Lung (tissue), 11 donors: ENCODE measurements at regions not wholly inside any gene's neighbourhood (a gene's known extent, or its start where the extent isn't known, plus 50 kb on each side); places are given as distances from the start of the nearest gene placed in this dataset.

Source experiments
- ATAC-seq: fragments of 200-7000 bp; cut with Tn5 transposase; one replicate; pipeline ENCODE4 v1.9.1; 2020; ENCODE audit warnings: moderate number of reproducible peaks; ENCODE audit not compliant: insufficient read depth, low FRiP score
- DNase-seq, 3 donors: peaks; one replicate each; pipeline ENCODE4 v3.0.0-alpha.2; 2013 to 2017
- H3K27ac ChIP-seq, 2 donors: one replicate each; pipeline ENCODE4 v1.5.1; 2013; ENCODE audit warnings: mild to moderate bottlenecking in 2 of 2, moderate library complexity in 2 of 2, control low read depth in 1 of 2, inconsistent platforms in 1 of 2, low read depth in 1 of 2, low read length in 1 of 2
- H3K27me3 ChIP-seq, 3 donors: one replicate each; pipeline ENCODE4 v1.5.1; 2013; ENCODE audit warnings: low read length in 2 of 3; ENCODE audit not compliant: control insufficient read depth in 3 of 3, insufficient read depth in 3 of 3
- H3K36me3 ChIP-seq, 4 donors: one replicate each; pipeline ENCODE4 v1.5.1; 2013; ENCODE audit warnings: low read length in 4 of 4, mild to moderate bottlenecking in 1 of 4, moderate library complexity in 1 of 4; ENCODE audit not compliant: control insufficient read depth in 4 of 4, insufficient read depth in 4 of 4
- H3K4me1 ChIP-seq, 5 donors: one replicate each; pipeline ENCODE4 v1.5.1; 2013; ENCODE audit warnings: low read length in 5 of 5, mild to moderate bottlenecking in 2 of 5, moderate library complexity in 1 of 5; ENCODE audit not compliant: control insufficient read depth in 5 of 5, insufficient read depth in 5 of 5
- H3K4me3 ChIP-seq: one replicate; pipeline ENCODE4 v1.5.1; 2013; ENCODE audit warnings: mild to moderate bottlenecking, control low read depth, moderate library complexity
- H3K9ac ChIP-seq, 2 donors: one replicate each; pipeline ENCODE4 v1.5.1; 2013; ENCODE audit warnings: low read length in 2 of 2, control low read depth in 1 of 2; ENCODE audit not compliant: insufficient read depth in 1 of 2
- H3K9me3 ChIP-seq, 4 donors: one replicate each; pipeline ENCODE4 v1.5.1; 2013; ENCODE audit warnings: low read length in 3 of 4, mild to moderate bottlenecking in 1 of 4, moderate library complexity in 1 of 4; ENCODE audit not compliant: control insufficient read depth in 4 of 4, insufficient read depth in 3 of 4
- CTCF ChIP-seq: IDR thresholded peaks from 2 replicates; pipeline ENCODE4 v1.5.1; 2012; ENCODE audit warnings: mild to moderate bottlenecking; ENCODE audit errors: control extremely low read depth, extremely low read depth
- WGBS, 2 donors: extraction: QIAGEN DNeasy Blood & Tissue Kit; methylation state at CpG; one replicate each; pipeline ENCODE4 v1.1.7; 2013; 5-methylcytosine and 5-hydroxymethylcytosine counted together
- donor health status: control.
- donor health status: control.
- donor health status: Bipolar disorder and iron deficiency.
- donor health status: healthy.
- donor health status: DM: yes; HTN: yes; CAD: no.

DNA sequence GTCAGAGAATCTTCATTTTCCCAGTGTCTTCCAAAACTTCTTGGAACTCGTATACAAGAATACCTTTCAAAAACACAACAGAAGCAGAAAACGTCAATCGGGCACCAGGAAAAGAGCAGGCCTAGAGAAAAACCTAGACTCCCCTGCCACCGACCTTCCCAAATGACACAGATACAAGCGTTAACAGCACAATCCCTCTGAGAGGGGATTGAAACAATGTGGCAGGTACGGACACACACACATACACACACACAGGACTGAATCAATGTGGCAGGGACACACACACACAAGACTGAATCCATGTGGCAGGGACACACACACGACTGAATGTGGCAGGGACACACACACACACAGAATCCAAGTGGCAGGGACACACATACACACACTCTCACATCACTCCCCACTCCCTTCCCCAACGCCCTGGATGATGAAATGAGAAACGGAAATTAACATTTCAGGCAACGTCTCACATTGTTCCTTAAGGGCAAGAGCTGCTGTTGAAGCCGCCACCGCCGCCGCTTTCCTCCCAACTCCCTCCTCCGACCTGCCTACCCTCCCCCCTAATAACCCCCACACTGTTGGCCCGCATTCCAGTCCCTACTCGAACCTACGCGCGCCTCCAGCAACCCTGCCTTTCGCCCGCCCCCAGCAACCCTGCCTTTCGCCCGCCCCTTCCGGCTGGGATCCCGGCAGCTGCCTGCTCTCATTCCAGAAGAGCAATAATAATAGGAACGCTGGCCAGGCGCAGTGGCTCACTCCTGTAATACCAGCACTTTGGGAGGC, 302.1 kb upstream of the HSFY2 start:
- WGBS, 2 donors: 2% methylated on average over 23 of the region's 28 CpGs; no CpG with 5 or more reads in 1 of the 2 donors
- H3K4me1 ChIP-seq: no peaks in the 10 kb centered on the region
- no peak overlapping the region for H3K9ac ChIP-seq
- no peak for TF ChIP-seq CTCF
- peak overlapping the region in 1 of 2 donors; percentile 87 for H3K27ac ChIP-seq
- H3K9me3 ChIP-seq: no peaks in the 10 kb centered on the region
- no peaks in the 10 kb centered on the region for H3K36me3 ChIP-seq
- DNase-seq (peak in 1 of 3 donors; percentile 89), ATAC-seq (no peak)
- no peaks in the 10 kb centered on the region for H3K27me3 ChIP-seq
- no peak overlapping the region for H3K4me3 ChIP-seq

DNA sequence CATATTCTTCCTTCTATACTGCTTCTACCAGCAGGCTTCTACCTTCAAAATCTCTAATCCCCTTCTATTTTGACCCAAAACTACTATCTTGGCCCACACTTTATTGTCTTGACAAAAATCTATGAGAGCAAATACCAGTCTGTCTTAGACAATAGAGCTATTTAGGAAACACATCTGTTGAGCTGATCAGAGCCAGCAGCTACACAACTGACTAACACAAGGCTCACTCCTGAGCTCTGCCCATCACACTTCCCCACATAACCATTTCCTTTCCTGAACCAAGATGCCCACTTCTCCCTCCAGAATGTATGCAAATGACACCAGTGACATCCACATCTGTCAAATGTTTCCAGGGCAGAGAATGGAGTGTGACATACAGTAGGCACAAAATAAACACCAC, 293.9 kb upstream of the HSFY2 start:
- ATAC-seq (no peak), DNase-seq (no peak)
- H3K27ac ChIP-seq: no peak overlapping the region
- no peak for TF ChIP-seq CTCF
- H3K36me3 ChIP-seq: no peaks in the 10 kb centered on the region
- no peak overlapping the region for H3K9ac ChIP-seq
- no peak overlapping the region for H3K4me3 ChIP-seq
- peaks cover 0 to 3% (median 0%) of the 10 kb centered on the region in 5 donors for H3K4me1 ChIP-seq
- no peaks in the 10 kb centered on the region for H3K27me3 ChIP-seq
- H3K9me3 ChIP-seq: no peaks in the 10 kb centered on the region

DNA sequence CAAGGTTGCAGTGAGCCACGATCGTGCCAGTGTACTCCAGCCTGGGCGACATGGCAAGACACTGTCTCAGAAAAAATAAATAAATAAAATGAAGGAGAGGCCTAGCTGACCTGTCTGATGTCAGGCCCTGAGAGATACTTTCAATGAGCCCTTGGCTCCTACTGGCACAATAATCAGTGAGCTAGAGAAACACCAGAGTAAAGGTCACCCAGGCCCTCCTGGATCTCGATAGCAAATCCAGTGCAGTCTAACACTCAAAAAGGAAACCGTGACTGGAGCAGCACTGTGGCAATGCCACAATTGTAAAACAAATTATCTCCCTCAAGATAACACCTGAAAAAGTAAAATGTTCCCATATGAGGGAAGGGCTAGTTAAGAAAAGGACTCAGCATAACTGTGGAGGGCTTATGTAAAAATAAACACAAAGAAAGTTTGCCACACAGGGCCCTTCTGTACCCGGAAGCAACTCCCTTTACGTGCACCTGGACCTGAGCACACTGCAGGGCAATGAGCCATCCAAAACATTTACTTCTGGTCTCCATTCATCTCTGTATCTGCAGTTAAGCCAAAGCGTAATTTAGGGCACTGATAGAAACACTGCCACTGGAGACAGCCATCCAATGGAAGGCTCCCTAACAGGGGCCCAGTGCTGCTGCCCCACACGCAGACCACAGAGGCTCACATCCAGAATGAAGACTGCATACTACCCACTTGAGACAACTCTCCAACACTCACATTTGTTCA, 293.1 kb upstream of the HSFY2 start:
- Histone ChIP-seq H3K4me3 (no peak overlapping the region), H3K27ac (peak overlapping the region in 1 of 2 donors; percentile 64), H3K36me3 (no peaks in the 10 kb centered on the region), H3K9ac (no peak overlapping the region), H3K27me3 (no peaks in the 10 kb centered on the region), H3K9me3 (no peaks in the 10 kb centered on the region), H3K4me1 (peaks cover 0 to 3% (median 0%) of the 10 kb centered on the region in 5 donors)
- ATAC-seq (no peak), DNase-seq (no peak)
- WGBS, 2 donors: 84% methylated on average over 9 of the region's 9 CpGs; no CpG with 5 or more reads in 1 of the 2 donors
- no peak for TF ChIP-seq CTCF
